GM23338 (cell line): ENCODE measurements at regions not wholly inside any gene's neighbourhood (a gene's known extent, or its start where the extent isn't known, plus 50 kb on each side); places are given as distances from the start of the nearest gene placed in this dataset.

Experiments used
- ATAC-seq: fragments of 200-7000 bp; cut with Tn5 transposase; 3 replicates; pipeline ENCODE4 v1.9.1; 2020
- DNase-seq: peaks from one replicate; pipeline ENCODE4 v3.0.0-alpha.2; 2015; ENCODE audit warnings: low spot score
- H2AFZ ChIP-seq: fragments of 200-600 bp; sonication (generic); 2 replicates; pipeline ENCODE4 v1.8.0; 2016; ENCODE audit warnings: antibody characterized with exemption, mild to moderate bottlenecking, moderate library complexity
- H3F3A ChIP-seq: fragments of 200-600 bp; sonication (generic); replicated peaks from 2 replicates; pipeline ENCODE4 v1.8.0; 2017; ENCODE audit warnings: antibody characterized with exemption, mixed run types, low read depth
- H3K27ac ChIP-seq: fragments of 200-600 bp; sonication (generic); 2 replicates; pipeline ENCODE4 v1.6.1; 2016; ENCODE audit warnings: low read depth
- H3K27me3 ChIP-seq: fragments of 200-600 bp; sonication (generic); 2 replicates; pipeline ENCODE4 v1.8.0; 2016; ENCODE audit warnings: mild to moderate bottlenecking, mixed run types, moderate library complexity; ENCODE audit not compliant: insufficient read depth
- H3K36me3 ChIP-seq: fragments of 200-600 bp; sonication (generic); 2 replicates; pipeline ENCODE4 v1.8.0; 2016; ENCODE audit warnings: mild to moderate bottlenecking; ENCODE audit not compliant: insufficient read depth
- H3K4me1 ChIP-seq: fragments of 200-600 bp; sonication (generic); 2 replicates; pipeline ENCODE4 v1.8.0; 2016; ENCODE audit warnings: mild to moderate bottlenecking, moderate library complexity; ENCODE audit not compliant: insufficient read depth
- H3K4me2 ChIP-seq: fragments of 200-600 bp; sonication (generic); 2 replicates; pipeline ENCODE4 v1.7.1; 2017; ENCODE audit warnings: mixed run types
- H3K4me3 ChIP-seq: fragments of 200-600 bp; sonication (generic); 2 replicates; pipeline ENCODE4 v1.6.1; 2016; ENCODE audit warnings: mixed run types
- H3K79me2 ChIP-seq: fragments of 200-600 bp; sonication (generic); replicated peaks from 2 replicates; pipeline ENCODE4 v1.8.0; 2017; ENCODE audit warnings: mild to moderate bottlenecking; ENCODE audit not compliant: insufficient read depth
- H3K9me2 ChIP-seq: fragments of 200-600 bp; sonication (generic); 2 replicates; pipeline ENCODE4 v1.8.0; 2017; ENCODE audit not compliant: insufficient read depth
- H4K20me1 ChIP-seq: fragments of 200-600 bp; sonication (generic); replicated peaks from 2 replicates; pipeline ENCODE4 v1.8.0; 2017; ENCODE audit warnings: mild to moderate bottlenecking; ENCODE audit not compliant: insufficient read depth
- H3K27ac Mint-ChIP-seq: 2 replicates; pipeline ENCODE4 v1.8.0; 2020; ENCODE audit warnings: inconsistent platforms, mild to moderate bottlenecking, moderate library complexity, mixed read lengths
- H3K27me3 Mint-ChIP-seq: 3 replicates; pipeline ENCODE4 v1.8.0; 2022; ENCODE audit warnings: low read depth, mild to moderate bottlenecking, moderate library complexity, mixed read lengths, inconsistent platforms; ENCODE audit not compliant: insufficient read depth, poor library complexity
- H3K36me3 Mint-ChIP-seq: 3 replicates; pipeline ENCODE4 v1.8.0; 2021; ENCODE audit warnings: low read depth, mild to moderate bottlenecking, inconsistent platforms, moderate library complexity, mixed read lengths
- H3K4me1 Mint-ChIP-seq: 3 replicates; pipeline ENCODE4 v1.8.0; 2020; ENCODE audit warnings: mild to moderate bottlenecking, inconsistent platforms, mixed read lengths
- H3K4me3 Mint-ChIP-seq: 3 replicates; pipeline ENCODE4 v1.8.0; 2021; ENCODE audit warnings: moderate library complexity, mild to moderate bottlenecking, inconsistent platforms, mixed read lengths
- H3K9me3 Mint-ChIP-seq: 3 replicates; pipeline ENCODE4 v1.8.0; 2020; ENCODE audit warnings: moderate library complexity, mild to moderate bottlenecking, inconsistent platforms, mixed read lengths
- EZH2 ChIP-seq: fragments of 200-600 bp; sonication (generic); IDR thresholded peaks from one replicate; pipeline ENCODE4 v1.8.0; 2017; ENCODE audit warnings: antibody characterized with exemption, mild to moderate bottlenecking, low read depth; ENCODE audit not compliant: unreplicated experiment
- EZH2phosphoT487 ChIP-seq: fragments of 200-600 bp; sonication (generic); IDR thresholded peaks from one replicate; pipeline ENCODE4 v1.8.1; 2018; ENCODE audit warnings: antibody characterized with exemption; ENCODE audit not compliant: unreplicated experiment
- JUNB ChIP-seq: IDR thresholded peaks from one replicate; pipeline ENCODE4 v1.6.1; 2016; ENCODE audit warnings: antibody characterized with exemption; ENCODE audit not compliant: unreplicated experiment
- NANOG ChIP-seq: IDR thresholded peaks from 2 replicates; pipeline ENCODE4 v1.6.1; 2016; ENCODE audit warnings: antibody characterized with exemption, borderline replicate concordance
- POLR2AphosphoS5 ChIP-seq: IDR thresholded peaks from 2 replicates; pipeline ENCODE4 v1.6.1; 2016; ENCODE audit warnings: antibody characterized with exemption, low read depth
- REST ChIP-seq: IDR thresholded peaks from one replicate; pipeline ENCODE4 v1.6.1; 2018; ENCODE audit warnings: antibody characterized with exemption; ENCODE audit not compliant: unreplicated experiment
- STAT1 ChIP-seq: IDR thresholded peaks from one replicate; pipeline ENCODE4 v1.6.1; 2016; ENCODE audit warnings: antibody characterized with exemption; ENCODE audit not compliant: unreplicated experiment
- ZNF331 ChIP-seq: fragments of 250-450 bp; sonication (Bioruptor Pico); IDR thresholded peaks from 2 replicates; pipeline ENCODE4 v1.5.0; 2020; ENCODE audit warnings: low read depth, mild to moderate bottlenecking, moderate library complexity
- ZNF462 ChIP-seq: fragments of 250-450 bp; sonication (Bioruptor Pico); IDR thresholded peaks from 2 replicates; pipeline ENCODE4 v1.5.0; 2020; ENCODE audit warnings: mild to moderate bottlenecking, moderate library complexity

- TF ChIP-seq ZNF462 (CRISPR knock-in tag) (no peak), EZH2phosphoT487 (no peak), STAT1 (no peak), ZNF331 (CRISPR knock-in tag) (no peak)
These were observed 1145.2 kb upstream of the GJE1 start (continued) for GRCh38 chr6:140987364-140988155.

GRCh38 chr6:140985679-140986275, 1146.9 kb upstream of the GJE1 start:
- H3K9me2 ChIP-seq, result no peaks in the 10 kb centered on the region
- H3K4me3 Mint-ChIP-seq, result no peak overlapping the region
- H3F3A ChIP-seq, result no peaks in the 10 kb centered on the region
- H3K27me3 ChIP-seq, result no peaks in the 10 kb centered on the region
- H3K27ac Mint-ChIP-seq, result no peak overlapping the region
- H3K9me3 Mint-ChIP-seq, result peaks cover 5% of the 10 kb centered on the region; the same call in 2 of the 3 replicates
- no peak overlapping the region for H3K27ac ChIP-seq
- no peaks in the 10 kb centered on the region for H3K79me2 ChIP-seq
- H3K36me3 Mint-ChIP-seq, result peaks cover 3% of the 10 kb centered on the region; the same call in 1 of the 3 replicates
- H4K20me1 ChIP-seq, result no peaks in the 10 kb centered on the region
- no peaks in the 10 kb centered on the region for H3K4me1 Mint-ChIP-seq
- H3K36me3 ChIP-seq, result no peaks in the 10 kb centered on the region
- H2AFZ ChIP-seq, result no peak overlapping the region
- no peaks in the 10 kb centered on the region for H3K27me3 Mint-ChIP-seq
- DNase-seq (no peak), ATAC-seq (no peak)
- no peak overlapping the region for H3K4me3 ChIP-seq
- no peak overlapping the region for H3K4me2 ChIP-seq
- H3K4me1 ChIP-seq, result no peaks in the 10 kb centered on the region
- no peak for TF ChIP-seq NANOG
- no peak for TF ChIP-seq STAT1
- no peak for TF ChIP-seq REST
- TF ChIP-seq EZH2phosphoT487, result no peak
- no peak for TF ChIP-seq JUNB
- no peak for TF ChIP-seq ZNF331 (CRISPR knock-in tag)
- TF ChIP-seq POLR2AphosphoS5, result no peak
- TF ChIP-seq EZH2, result no peak
